Stimulated activated naive CD8-positive, alpha-beta T cell treated with anti-CD3 and anti-CD28 coated beads, Interleukin-15, Interleukin-2, amounts not matched to agents 100 ng/mL and 50 ng/mL, for 24 hours (primary cell): ENCODE measurements at regions not wholly inside any gene's neighbourhood (a gene's known extent, or its start where the extent isn't known, plus 50 kb on each side); places are given as distances from the start of the nearest gene placed in this dataset.

Source experiments
- H3K27ac Mint-ChIP-seq: one replicate; pipeline ENCODE4 v1.8.0; 2021; ENCODE audit warnings: mild to moderate bottlenecking, mixed read lengths
- H3K27me3 Mint-ChIP-seq: one replicate; pipeline ENCODE4 v1.8.0; 2021; ENCODE audit warnings: mixed read lengths
- H3K36me3 Mint-ChIP-seq: one replicate; pipeline ENCODE4 v1.8.0; 2021; ENCODE audit warnings: low read depth, mixed read lengths
- H3K4me1 Mint-ChIP-seq: one replicate; pipeline ENCODE4 v1.8.0; 2021; ENCODE audit warnings: low read depth, mixed read lengths
- H3K4me3 Mint-ChIP-seq: one replicate; pipeline ENCODE4 v1.8.0; 2021; ENCODE audit warnings: mild to moderate bottlenecking, mixed read lengths
- H3K9me3 Mint-ChIP-seq: one replicate; pipeline ENCODE4 v1.8.0; 2021; ENCODE audit warnings: mixed read lengths

GRCh38 chr9:134214386-134214765 is 50.0 kb upstream of the RNU6ATAC start:
- Mint-ChIP-seq H3K4me1 (no peaks in the 10 kb centered on the region), H3K9me3 (no peaks in the 10 kb centered on the region), H3K27ac (no peak overlapping the region), H3K36me3 (no peaks in the 10 kb centered on the region), H3K27me3 (no peaks in the 10 kb centered on the region), H3K4me3 (no peak overlapping the region)

- H3K27me3 Mint-ChIP-seq: no peaks in the 10 kb centered on the region
- no peaks in the 10 kb centered on the region for H3K9me3 Mint-ChIP-seq
- no peak overlapping the region for H3K4me3 Mint-ChIP-seq
- no peak overlapping the region for H3K27ac Mint-ChIP-seq
- H3K4me1 Mint-ChIP-seq: no peaks in the 10 kb centered on the region
- H3K36me3 Mint-ChIP-seq: no peaks in the 10 kb centered on the region
These were observed 50.5 kb upstream of the RNU6ATAC start for GRCh38 chr9:134214766-134215419.

- H3K36me3 Mint-ChIP-seq: no peaks in the 10 kb centered on the region
- no peak overlapping the region for H3K4me3 Mint-ChIP-seq
- no peaks in the 10 kb centered on the region for H3K9me3 Mint-ChIP-seq
- no peaks in the 10 kb centered on the region for H3K4me1 Mint-ChIP-seq
- no peaks in the 10 kb centered on the region for H3K27me3 Mint-ChIP-seq
- no peak overlapping the region for H3K27ac Mint-ChIP-seq
These were observed 51.0 kb upstream of the RNU6ATAC start for GRCh38 chr9:134215420-134215698.

GRCh38 chr9:134215699-134216448 is 51.5 kb upstream of the RNU6ATAC start:
- H3K27ac Mint-ChIP-seq: no peak overlapping the region
- no peak overlapping the region for H3K4me3 Mint-ChIP-seq
- no peaks in the 10 kb centered on the region for H3K36me3 Mint-ChIP-seq
- H3K9me3 Mint-ChIP-seq: no peaks in the 10 kb centered on the region
- no peaks in the 10 kb centered on the region for H3K4me1 Mint-ChIP-seq
- H3K27me3 Mint-ChIP-seq: no peaks in the 10 kb centered on the region

DNA sequence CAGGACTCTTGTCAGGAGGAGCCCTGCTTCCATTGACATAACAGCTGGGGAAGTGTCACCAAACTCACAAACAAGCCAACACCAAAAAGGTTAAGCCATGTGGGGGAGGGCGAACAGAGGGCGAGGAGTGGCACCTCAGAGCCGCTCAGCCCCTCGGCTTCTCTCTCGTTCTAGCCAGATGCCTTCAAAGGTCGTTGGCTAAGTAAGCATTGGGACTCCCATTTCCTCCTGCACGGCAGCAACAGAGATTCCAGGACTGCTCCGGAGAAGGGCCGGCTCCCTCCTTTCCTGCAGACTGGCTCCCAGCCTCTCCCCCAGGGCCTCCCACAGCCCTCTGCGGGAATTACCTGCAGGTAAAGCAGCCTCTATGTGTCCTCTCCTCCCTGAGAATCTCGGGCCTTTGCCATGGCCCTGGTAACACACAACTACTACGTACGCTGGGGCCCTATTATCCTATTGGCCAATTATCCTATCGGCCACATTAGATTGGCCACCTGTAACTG is 52.1 kb upstream of the RNU6ATAC start:
- H3K27me3 Mint-ChIP-seq: no peaks in the 10 kb centered on the region
- no peak overlapping the region for H3K27ac Mint-ChIP-seq
- H3K9me3 Mint-ChIP-seq: no peaks in the 10 kb centered on the region
- H3K4me1 Mint-ChIP-seq: no peaks in the 10 kb centered on the region
- H3K4me3 Mint-ChIP-seq: no peak overlapping the region
- no peaks in the 10 kb centered on the region for H3K36me3 Mint-ChIP-seq

DNA sequence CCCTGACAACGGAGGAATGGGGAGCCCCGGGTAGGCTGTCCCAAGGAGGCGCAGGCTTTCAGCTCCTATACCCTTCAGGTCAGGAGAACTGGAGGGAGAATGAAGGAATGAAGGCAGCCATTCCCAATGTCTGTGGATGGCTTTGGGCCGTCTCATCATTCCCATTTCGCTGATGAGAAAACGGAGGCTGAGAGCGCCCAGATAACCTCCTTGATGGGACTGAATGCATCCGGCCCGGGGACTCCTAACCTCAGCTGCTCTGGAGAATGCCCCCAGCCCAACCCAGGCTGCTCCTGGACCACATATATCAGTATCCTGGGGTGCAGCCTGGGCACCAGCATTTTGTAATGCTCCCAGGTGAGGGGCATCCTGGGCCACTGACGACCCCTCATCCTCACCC is 52.6 kb upstream of the RNU6ATAC start:
- H3K4me1 Mint-ChIP-seq: no peaks in the 10 kb centered on the region
- no peak overlapping the region for H3K27ac Mint-ChIP-seq
- no peaks in the 10 kb centered on the region for H3K36me3 Mint-ChIP-seq
- H3K4me3 Mint-ChIP-seq: no peak overlapping the region
- no peaks in the 10 kb centered on the region for H3K9me3 Mint-ChIP-seq
- H3K27me3 Mint-ChIP-seq: no peaks in the 10 kb centered on the region

DNA sequence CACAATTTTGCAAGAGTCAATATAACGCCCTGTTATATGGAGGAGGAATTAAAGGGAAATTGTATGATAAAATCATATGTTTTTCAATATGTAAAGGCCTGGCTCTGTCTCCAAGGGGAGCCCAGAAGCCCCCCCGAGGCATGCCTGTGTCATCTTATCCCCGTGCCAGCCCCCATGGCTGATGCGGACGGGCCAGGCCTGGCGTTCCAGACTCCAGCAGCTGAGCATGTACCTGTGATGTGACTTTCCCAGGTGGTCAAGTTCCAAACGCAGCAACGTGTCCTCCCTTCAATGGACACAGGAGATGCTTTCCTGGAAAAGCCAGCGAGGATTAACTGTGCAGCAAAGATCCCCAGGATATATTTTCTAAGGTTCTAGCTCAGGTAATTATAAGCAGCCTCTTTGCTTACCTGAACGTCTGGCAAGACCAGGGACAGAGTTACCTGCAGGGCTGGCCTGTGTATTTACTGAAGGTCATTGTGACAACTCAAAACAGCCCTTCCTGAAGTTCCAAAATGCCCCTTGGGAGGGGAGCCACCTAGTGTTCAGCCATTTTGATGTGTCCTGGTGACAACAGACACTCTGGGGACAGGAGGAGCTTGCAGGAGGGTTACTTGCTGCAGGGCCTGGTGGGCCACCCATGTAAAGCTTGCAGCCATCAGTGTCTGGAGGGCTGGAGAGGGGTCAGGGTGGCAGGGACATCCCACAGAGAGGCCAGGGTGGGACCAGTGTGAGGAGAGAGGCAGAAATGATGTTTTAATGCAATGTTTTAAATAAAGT is 53.3 kb upstream of the RNU6ATAC start:
- Mint-ChIP-seq H3K27me3 (no peaks in the 10 kb centered on the region), H3K27ac (no peak overlapping the region), H3K36me3 (no peaks in the 10 kb centered on the region), H3K4me3 (no peak overlapping the region), H3K9me3 (no peaks in the 10 kb centered on the region), H3K4me1 (no peaks in the 10 kb centered on the region)

DNA sequence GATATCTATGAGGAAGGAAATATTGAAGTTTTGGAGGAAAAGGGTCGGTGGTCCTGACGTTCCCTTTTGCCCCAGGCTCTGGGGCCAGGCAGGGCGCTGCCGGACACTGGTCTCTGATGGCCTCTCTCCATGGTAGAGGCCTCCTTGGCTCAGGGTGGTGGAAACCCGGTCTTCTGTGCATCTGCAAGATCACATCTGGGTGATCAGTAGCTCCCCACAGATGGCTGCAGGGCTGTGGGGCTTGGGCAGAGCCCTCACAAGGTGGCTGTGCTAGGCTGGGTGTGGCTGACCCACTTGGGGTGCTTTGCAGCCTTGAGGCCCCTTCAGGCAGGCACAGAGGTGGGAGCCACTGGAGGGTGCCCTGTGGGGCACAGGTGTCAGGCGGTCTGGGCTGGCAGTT is 53.9 kb upstream of the RNU6ATAC start:
- Mint-ChIP-seq H3K9me3 (no peaks in the 10 kb centered on the region), H3K27ac (no peak overlapping the region), H3K4me1 (no peaks in the 10 kb centered on the region), H3K36me3 (no peaks in the 10 kb centered on the region), H3K27me3 (no peaks in the 10 kb centered on the region), H3K4me3 (no peak overlapping the region)

- no peaks in the 10 kb centered on the region for H3K4me1 Mint-ChIP-seq
- H3K27me3 Mint-ChIP-seq: no peaks in the 10 kb centered on the region
- no peaks in the 10 kb centered on the region for H3K36me3 Mint-ChIP-seq
- no peak overlapping the region for H3K27ac Mint-ChIP-seq
- no peak overlapping the region for H3K4me3 Mint-ChIP-seq
- H3K9me3 Mint-ChIP-seq: no peaks in the 10 kb centered on the region
These were observed 55.3 kb upstream of the RNU6ATAC start for GRCh38 chr9:134219646-134220060.

- no peaks in the 10 kb centered on the region for H3K36me3 Mint-ChIP-seq
- H3K27me3 Mint-ChIP-seq: no peaks in the 10 kb centered on the region
- no peaks in the 10 kb centered on the region for H3K4me1 Mint-ChIP-seq
- H3K9me3 Mint-ChIP-seq: no peaks in the 10 kb centered on the region
- H3K4me3 Mint-ChIP-seq: no peak overlapping the region
- H3K27ac Mint-ChIP-seq: no peak overlapping the region
These were observed 55.9 kb upstream of the RNU6ATAC start for GRCh38 chr9:134220311-134220710.

- no peaks in the 10 kb centered on the region for H3K4me1 Mint-ChIP-seq
- no peak overlapping the region for H3K27ac Mint-ChIP-seq
- H3K36me3 Mint-ChIP-seq: no peaks in the 10 kb centered on the region
- no peaks in the 10 kb centered on the region for H3K27me3 Mint-ChIP-seq
- no peak overlapping the region for H3K4me3 Mint-ChIP-seq
- H3K9me3 Mint-ChIP-seq: no peaks in the 10 kb centered on the region
These were observed 57.1 kb upstream of the RNU6ATAC start for GRCh38 chr9:134221273-134222017.

- Mint-ChIP-seq H3K4me3 (no peak overlapping the region), H3K27me3 (no peaks in the 10 kb centered on the region), H3K9me3 (no peaks in the 10 kb centered on the region), H3K4me1 (no peaks in the 10 kb centered on the region), H3K27ac (no peak overlapping the region), H3K36me3 (no peaks in the 10 kb centered on the region)
These were observed 57.7 kb upstream of the RNU6ATAC start for GRCh38 chr9:134222018-134222573.

- H3K27me3 Mint-ChIP-seq: no peaks in the 10 kb centered on the region
- no peak overlapping the region for H3K27ac Mint-ChIP-seq
- no peaks in the 10 kb centered on the region for H3K4me1 Mint-ChIP-seq
- no peaks in the 10 kb centered on the region for H3K36me3 Mint-ChIP-seq
- H3K4me3 Mint-ChIP-seq: no peak overlapping the region
- H3K9me3 Mint-ChIP-seq: no peaks in the 10 kb centered on the region
These were observed 58.7 kb upstream of the RNU6ATAC start for GRCh38 chr9:134223091-134223490.

- Mint-ChIP-seq H3K4me1 (no peaks in the 10 kb centered on the region), H3K27me3 (no peaks in the 10 kb centered on the region), H3K27ac (no peak overlapping the region), H3K4me3 (no peak overlapping the region), H3K36me3 (no peaks in the 10 kb centered on the region), H3K9me3 (no peaks in the 10 kb centered on the region)
These were observed 59.3 kb upstream of the RNU6ATAC start for GRCh38 chr9:134223591-134224122.
